A673 (cell line): ENCODE measurements at regions not wholly inside any gene's neighbourhood (a gene's known extent, or its start where the extent isn't known, plus 50 kb on each side); places are given as distances from the start of the nearest gene placed in this dataset.

Experiments
- EZH2 ChIP-seq: fragments of 200-600 bp; sonication (generic); IDR thresholded peaks from 2 replicates; pipeline ENCODE4 v1.6.1; 2017; ENCODE audit warnings: borderline replicate concordance, low read depth, mild to moderate bottlenecking, mixed read lengths, antibody characterized with exemption, low read length; ENCODE audit not compliant: poor library complexity, severe bottlenecking
- TF ChIP-seq, protein P1 (sequence below): fragments of 300-800, 200-600 bp; sonication (generic); conservative IDR thresholded peaks from 2 replicates; pipeline ENCODE4 v1.5.1; 2017; ENCODE audit warnings: low read depth, mild to moderate bottlenecking, antibody characterized with exemption, low read length, moderate library complexity, mixed read lengths

DNA sequence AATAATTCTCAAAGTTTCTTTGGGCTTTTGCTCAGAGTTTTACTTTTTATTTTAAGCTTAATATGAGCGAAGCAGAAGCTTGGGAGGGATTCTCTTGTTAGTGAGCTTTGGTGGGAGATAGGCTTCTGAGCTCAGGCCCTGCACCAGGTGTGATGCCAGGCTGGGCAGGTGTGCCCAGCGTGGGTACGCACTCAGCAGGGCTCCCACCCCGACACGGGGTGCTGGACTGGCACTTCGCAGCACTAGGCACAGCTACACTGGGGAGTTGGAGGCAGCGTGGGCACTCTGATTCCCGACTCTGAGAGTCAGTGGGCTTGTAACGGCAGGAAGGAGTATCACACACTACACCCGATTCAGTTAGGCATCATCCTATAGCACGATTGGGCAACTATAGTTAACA, 244.0 kb downstream of the KLF13 start:
- no peak for TF ChIP-seq EZH2
- TF ChIP-seq, protein P1, sequence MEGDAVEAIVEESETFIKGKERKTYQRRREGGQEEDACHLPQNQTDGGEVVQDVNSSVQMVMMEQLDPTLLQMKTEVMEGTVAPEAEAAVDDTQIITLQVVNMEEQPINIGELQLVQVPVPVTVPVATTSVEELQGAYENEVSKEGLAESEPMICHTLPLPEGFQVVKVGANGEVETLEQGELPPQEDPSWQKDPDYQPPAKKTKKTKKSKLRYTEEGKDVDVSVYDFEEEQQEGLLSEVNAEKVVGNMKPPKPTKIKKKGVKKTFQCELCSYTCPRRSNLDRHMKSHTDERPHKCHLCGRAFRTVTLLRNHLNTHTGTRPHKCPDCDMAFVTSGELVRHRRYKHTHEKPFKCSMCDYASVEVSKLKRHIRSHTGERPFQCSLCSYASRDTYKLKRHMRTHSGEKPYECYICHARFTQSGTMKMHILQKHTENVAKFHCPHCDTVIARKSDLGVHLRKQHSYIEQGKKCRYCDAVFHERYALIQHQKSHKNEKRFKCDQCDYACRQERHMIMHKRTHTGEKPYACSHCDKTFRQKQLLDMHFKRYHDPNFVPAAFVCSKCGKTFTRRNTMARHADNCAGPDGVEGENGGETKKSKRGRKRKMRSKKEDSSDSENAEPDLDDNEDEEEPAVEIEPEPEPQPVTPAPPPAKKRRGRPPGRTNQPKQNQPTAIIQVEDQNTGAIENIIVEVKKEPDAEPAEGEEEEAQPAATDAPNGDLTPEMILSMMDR: no peak
